ENCODE measurements at regions not wholly inside any gene's neighbourhood (a gene's known extent, or its start where the extent isn't known, plus 50 kb on each side); places are given as distances from the start of the nearest gene placed in this dataset.

DNA sequence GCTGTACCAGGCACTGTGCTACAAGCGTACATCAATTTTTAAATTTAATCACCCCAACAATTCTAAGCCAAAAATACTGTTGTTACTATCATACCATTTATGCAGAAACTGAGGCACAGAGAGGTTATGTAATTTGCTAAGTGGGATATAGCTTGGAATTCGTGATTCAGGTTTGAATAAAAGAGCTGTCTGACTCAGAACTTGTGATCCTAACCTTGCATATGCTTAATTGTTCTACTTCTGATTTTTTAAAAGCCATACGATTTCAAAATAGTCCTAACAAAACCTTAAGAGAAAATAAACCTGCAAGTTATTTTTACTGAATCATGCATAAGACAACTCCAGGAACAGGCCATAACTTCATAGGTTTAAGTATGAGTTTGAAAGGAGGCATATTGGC, 498.0 kb upstream of the CFAP20DC start:
- TF ChIP-seq CTCF (IDR thresholded peaks at IDR 0.05; ENCODE audit: poor library complexity, severe bottlenecking) (no peak), TAF1 (IDR thresholded peaks at IDR 0.05; ENCODE audit: low read depth) (no peak), RAD21 (conservative IDR thresholded peaks at IDR 0.05) (no peak), EZH2 (IDR thresholded peaks at IDR 0.05; ENCODE audit: borderline replicate concordance, insufficient read depth, low read length, poor library complexity, severe bottlenecking) (no peak), REST (IDR thresholded peaks at IDR 0.05; ENCODE audit: borderline replicate concordance) (no peak), MXI1 (conservative IDR thresholded peaks at IDR 0.05; ENCODE audit: poor library complexity, severe bottlenecking) (no peak), EP300 (conservative IDR thresholded peaks at IDR 0.05; ENCODE audit: poor library complexity, severe bottlenecking) (no peak), POLR2AphosphoS5 (IDR thresholded peaks at IDR 0.05) (no peak), SMC3 (conservative IDR thresholded peaks at IDR 0.05; ENCODE audit: poor library complexity) (no peak)

Measured in neural cell (in vitro differentiated cells).